Hematopoietic multipotent progenitor cell treated with erythropoietin and hydrocortisone succinate and interleukin-3 and kit ligand, for 8 days (in vitro differentiated cells): ENCODE measurements at regions not wholly inside any gene's neighbourhood (a gene's known extent, or its start where the extent isn't known, plus 50 kb on each side); places are given as distances from the start of the nearest gene placed in this dataset.

Experiments
- DNase-seq: peaks from one replicate; pipeline ENCODE4 v3.0.0-alpha.2; 2015

DNA sequence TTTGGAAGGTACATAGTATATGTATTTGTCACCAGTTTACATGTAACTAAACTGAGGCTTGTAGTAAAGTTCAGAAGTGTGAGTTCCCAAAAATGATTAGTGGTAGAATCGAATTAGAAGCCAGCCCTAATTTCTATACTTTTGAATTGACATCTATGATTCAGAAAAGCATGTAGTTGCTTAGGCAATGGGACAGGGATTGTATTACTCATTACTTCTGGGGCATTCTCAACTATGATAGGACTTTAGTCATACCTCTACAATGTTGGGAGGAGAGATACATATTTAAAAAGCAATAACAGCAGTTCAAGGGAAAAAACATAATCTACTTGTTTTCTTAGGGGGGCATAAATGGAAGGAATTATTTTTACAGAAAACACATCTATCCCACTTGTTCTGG, 277.9 kb upstream of the E2F7 start:
- no peak for DNase-seq

DNA sequence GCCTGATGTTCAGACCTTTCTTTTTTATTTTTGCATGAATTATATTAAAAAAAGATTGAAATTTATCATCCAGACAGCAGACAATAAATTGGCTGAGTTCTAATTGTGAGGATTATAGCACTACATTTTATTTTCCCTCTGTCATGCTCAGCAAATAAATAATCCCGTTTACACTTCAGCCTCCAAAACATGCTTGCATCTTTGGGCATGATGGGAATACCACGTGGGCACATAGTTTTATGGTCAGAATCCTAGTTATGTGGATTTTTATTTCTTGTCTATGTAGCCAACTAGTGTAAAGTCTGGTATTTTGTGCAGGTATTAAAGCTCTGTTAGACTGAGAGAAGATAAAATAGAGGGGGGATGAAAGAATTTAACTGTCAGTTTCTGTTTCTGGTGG, 276.9 kb upstream of the E2F7 start:
- DNase-seq = no peak

DNA sequence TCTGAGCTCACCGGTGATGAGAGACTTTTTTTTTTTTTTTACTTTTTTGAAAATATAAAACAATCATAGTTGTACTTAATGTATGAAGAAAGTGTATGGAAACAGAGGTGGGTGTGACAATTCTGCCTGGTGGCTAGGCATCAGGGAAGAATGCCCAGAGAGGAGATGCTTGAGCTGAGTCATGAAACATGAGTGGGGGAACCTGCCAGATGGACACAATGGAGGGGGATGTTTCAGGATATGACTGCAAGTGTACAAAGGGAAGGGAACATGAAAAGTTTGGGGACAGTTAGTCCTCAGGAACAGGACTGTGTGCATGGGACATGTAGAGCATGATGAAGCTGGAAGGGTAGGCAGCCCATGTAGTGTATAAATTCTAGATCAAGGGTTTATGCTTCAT, 274.2 kb upstream of the E2F7 start:
- DNase-seq = no peak

DNA sequence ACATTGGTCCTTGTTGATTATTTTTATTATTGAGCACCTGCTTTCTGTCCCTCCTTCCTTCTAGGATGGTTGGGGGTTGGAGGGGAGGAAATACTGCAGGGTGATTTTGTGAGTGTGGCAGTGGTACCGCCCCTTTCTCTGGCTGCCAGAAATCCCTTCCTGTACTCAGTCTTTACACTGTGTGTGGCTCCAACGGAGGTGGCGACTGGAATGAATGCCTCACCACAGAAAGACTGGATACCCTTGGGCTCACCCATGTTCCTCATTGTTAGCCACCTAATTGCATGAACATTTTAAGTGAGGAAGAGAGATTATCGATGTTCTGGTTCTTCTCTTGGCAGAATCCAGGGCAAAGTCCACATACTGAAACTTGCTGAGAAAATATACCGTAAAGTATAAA, 272.0 kb upstream of the E2F7 start:
- no peak for DNase-seq

DNA sequence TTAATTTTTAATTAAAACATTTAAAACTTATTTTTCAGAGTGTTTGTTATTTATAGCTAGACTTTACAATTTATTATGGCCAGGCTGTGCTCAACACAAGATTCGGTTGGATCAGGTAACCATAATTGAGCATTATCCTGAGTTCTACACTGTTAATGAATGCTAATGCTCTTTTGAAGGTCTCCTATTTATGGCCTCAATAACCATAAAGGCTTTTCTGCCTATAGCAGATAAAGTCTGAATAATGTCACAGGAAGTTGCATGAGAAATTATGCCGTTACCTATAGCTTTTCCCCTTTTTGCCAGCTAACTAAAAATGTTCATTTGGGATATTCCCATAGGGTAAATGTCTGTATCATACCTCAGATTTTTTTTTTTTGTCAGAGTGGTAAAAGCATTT, 269.4 kb upstream of the E2F7 start:
- DNase-seq = no peak

DNA sequence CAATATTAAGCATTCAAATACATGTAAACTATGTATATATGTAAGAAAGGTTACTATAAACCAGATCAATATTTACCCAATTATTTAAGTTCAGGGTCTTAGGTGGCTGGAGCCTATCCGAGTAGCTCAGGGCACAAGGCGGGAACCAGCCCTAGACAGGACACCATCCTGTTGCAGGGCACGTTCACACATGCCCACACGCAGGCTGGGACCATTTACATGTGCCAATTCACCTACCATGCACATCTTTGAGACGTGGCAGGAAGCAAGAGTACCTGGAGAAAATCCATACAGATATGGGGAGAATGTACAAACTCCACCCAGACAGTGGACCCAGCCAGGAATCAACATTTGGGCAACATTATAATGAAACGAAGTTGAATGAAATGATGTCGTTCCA, 263.0 kb upstream of the E2F7 start:
- no peak for DNase-seq

DNA sequence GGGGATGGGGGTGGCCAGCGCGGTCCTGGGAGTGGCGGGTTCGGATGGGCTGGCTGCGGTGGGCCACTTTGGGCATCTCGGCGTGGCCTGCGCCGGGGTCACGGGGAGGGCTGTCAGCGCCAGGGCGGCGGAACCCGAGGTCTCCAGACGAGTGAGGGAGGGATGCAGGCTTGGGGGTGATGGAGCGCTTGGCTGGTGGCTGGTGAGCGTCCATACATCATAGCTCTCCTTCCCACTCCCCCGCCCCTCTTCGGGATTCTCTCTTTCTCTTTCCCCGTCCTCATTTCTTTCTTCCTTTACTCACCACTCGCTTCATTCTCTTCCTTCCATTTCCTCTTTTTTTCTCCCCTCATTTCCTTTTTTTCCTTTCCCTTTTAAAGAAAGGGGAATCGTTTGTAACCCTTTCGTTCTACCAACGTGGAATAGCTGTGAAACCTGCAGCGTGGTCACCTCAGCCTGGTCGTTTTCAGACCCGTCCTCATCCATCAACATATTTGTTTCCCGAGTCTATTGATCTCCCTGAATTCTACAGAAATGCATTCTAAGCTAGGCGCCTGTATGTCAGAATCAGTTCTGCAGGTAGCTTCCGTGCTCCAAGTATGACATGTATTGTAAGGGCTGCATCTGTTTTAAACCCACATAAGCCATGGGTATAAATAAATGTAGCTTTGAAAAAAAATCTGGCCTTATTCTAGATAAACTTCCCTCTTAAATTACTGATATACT, 260.3 kb upstream of the E2F7 start:
- DNase-seq = no peak

DNA sequence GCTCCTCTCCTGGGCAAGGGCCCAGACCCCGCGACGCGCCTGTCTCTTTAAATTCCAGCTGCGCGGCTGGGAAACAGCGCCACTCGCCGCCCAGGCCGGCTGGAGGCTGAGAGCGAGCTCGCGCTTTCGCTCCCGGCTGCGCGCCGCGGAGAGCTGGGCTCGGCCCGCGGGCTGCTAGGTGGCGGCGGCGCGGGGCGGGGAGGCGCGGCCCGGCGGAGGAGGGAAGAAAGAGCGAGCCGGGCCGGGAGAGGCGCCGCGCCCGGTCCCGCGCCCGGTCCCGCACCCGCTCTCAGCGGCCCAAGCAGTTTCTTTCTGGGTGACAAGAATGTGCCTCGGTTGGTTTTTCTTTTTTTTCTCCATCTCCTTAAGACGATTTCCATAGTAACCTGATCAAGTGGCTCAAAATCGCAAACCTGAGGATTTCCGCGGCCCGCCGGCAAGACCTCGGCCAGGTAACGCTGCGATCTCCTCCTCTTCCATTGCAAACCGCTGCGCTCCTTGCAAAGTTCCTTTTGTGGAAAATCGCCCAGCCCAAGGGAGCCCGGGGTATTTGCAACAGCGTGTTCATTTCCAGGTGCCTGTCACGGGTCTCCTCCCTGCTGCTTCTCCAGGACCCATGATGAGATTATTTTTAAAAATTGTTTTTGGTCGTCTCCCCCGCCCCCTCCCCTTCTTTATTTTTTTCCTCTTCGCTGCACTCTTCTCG, 259.5 kb upstream of the E2F7 start:
- DNase-seq = peak; percentile 28

DNA sequence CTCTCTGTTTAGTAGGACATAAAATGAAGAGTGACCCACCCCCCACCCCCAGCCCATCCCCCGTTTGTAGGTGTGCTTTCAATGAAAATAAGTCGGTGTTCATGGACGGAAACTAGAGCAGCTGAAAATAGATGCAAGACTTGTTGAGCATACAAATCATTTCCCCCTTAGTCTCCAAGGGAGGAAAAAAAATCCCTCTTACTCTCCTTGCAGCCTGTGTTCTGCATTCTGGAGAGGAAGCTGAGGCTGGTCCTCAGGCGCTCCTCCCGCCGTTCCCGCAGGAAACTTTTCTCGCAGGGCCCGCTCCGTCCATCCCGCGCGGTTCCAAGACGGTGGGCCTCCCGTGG, 259.0 kb upstream of the E2F7 start:
- no peak for DNase-seq

DNA sequence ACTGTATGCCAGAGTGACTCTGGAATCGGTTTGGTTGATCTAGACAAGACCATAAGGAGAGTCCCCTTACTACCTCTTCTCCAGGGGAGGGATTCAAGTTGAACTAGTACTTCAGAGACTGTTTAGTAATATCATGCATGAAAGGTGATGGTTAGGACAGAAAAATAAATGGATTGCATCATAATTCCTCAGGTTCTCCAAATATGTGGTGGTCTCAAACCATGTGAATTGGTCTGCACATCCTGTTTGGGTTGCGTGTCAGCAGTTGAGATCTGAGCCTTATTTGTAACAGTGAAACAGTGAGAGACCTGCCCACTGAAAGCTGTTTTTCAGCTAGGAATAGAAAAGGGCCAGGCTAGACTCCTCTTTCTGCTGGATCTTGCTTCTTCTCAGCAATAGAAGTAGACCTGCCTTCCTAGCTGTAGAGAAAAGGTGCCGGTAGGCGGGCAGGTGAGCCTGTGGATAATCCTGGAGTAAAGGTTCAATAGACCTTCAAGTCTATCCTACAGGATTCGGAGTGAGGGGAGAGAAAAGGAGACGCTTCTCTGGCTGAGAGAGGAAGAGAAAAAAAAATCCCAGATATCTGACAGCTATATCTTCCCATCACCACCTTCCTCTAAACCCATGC, 258.5 kb upstream of the E2F7 start:
- no peak for DNase-seq

DNA sequence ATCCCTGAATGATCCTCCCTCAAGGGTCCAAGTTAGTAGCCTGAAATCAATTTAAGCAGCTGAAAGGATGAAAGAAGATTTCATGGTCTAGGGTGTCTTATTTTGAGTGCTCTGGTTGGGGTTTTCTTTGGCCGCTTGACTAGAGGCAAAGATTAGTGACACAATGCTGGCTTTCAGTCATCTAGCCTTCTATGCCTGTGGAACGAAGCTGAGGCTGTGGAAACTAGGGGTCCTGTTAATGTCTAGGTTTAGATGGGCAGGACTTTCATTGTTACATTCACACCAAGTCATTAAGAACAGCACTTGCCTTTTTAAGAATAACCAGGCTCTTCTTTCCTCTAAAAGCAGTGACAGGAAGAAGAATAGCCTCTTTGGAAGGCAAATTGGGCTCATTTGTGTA, 253.8 kb upstream of the E2F7 start:
- no peak for DNase-seq

DNA sequence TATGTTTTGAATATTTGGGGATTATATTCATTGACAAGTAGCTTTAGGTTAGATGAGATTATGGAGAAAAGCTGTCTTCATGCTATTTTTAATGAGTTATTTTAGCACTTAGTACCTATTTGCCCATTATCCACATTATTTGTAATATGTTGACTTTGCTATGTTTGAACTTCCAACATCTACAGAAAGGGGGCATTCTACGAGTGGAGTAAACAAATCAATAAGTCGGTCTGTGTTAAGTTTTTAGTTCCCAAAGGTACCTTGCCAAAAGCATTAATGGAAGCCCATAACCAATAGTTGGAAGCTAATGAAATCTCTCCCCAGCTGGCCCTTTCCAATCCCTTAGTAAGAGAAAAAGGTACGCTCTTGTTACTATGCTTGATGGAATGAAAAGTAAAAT, 250.0 kb upstream of the E2F7 start:
- DNase-seq = no peak

DNA sequence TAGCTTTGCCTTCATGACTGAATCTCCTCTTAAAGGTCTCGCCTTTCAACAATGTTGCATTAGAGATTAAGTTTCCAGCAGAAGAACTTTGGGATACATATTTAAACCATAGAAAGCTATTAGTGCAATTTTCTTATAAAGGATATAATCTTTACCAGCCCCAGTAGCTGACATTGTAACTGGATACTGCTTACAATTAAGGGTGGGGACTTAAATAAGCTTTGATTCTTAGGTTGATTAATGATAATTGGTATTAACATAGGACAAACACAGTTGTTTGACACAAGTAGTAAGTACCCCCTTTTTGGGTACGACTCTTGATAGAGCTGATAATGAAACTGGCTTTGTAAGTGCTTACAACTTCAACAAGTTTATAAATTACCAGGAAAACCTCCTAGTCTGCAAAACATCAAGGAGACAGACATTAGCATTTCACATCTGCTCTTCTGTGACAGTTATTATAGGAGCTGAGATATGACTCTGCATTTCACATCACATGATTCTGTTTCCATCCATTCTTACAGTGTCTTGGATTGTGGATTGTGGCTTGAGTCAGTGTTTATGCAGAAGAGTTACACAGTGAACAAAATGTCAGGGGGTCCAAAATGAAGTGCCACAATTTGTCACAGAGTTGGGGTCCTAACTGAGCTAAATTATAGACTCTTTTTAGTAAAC, 249.1 kb upstream of the E2F7 start:
- no peak for DNase-seq

DNA sequence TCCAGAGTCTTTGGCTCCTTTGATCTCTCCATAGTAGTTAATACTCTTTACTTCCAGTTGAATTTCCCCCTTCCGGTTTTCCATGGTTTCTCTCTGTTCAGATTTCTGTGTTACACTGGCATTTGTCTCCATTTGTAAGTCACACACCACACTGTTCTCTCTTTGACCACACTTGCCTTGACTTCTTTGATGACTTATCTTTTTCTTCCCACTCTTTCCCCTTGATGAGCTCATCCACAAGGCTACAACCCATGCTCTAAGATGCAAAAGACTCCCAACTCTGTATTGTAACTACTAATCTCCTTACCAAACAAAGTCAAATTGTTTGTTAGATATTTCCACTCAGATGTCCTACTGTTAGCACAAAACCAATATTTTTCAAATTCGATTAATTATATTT, 242.7 kb upstream of the E2F7 start:
- no peak for DNase-seq

DNA sequence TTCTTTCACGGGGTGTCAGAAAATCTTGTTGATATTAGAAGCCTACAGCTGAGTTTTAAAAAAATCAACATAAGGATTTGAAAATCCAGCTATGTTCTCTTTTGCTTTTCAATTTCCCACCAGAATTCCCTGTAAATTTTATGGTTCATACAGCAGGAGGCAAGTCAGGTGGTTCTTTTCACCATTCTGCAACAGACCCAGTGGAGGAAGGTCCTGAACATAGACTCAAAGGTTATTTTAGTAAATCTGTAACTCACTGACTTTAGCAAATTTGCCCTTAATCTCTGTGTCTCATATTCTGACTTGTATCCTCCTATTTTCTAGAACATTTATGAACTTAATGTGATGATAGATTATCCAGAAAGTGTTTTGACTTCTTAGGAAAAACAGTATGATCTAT, 235.4 kb upstream of the E2F7 start:
- DNase-seq = no peak

DNA sequence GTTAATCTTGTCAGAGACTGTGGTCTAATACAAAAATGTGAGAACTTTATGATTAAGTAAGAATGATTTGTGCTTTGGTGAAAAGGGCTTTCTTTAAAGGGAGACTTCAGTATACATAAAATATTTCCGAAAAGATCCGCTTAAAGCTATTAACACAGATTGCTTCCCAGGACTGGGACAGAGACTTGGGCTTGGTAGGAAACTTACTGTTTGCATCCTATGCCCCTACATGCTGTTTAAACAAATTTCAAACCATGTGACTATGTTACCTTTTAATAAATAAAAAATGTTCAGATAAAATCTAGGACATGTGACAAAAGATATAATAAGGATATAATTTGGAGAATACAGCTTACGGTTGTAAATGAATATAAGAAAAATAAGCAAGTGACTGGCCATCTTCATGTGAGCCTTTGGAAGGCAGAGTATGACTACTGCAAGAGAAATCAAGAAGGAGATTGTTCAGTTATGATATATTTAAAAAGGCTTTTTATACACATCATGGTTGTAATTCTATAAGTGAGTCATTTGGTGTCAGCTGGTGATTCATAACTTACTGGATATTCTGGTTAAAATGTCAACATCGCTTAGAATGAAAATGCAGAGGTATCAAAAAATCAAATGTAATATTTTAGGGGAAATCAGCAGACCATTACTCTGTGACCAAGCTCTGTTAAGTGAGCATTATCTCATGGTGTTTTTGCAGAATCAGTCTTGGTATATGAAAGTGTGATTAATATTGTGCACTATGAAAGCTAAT, 234.7 kb upstream of the E2F7 start:
- no peak for DNase-seq

DNA sequence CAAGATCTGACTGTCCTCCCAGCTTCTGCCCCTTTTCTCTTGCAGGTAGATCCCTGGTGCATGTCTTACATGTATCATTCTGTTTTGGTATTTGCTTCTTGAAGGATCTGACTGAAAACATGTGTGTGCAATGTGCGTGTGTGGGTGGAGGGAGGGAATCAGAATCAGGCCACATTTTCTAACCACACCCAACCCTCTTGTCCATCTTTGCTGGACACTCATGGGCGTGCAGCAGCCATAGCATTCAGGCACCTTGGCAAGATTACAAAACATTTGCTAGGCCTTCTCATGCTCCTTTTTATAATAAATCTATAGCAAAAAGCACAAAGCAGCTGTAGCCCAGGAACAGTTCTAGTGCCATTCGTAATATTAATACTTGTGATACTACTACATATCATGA, 233.6 kb upstream of the E2F7 start:
- no peak for DNase-seq

DNA sequence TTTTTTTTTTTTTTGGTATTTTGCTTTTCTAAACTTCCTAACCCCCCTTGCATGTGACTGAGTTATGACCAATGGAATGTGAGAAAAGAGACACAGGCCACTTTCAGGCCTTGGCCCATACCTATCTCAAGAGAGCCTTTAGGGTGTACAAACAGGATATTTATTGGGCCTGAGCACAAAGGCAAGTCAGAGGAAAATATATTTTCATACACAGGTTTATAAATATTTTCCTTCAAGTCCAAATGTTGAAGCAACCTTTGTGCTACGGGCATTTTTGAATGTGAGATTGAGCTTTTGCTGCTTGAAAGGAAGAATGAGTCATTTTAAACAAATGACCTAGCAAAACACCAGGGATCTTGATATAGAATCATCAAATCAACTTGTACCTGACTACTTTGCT, 228.6 kb upstream of the E2F7 start:
- DNase-seq = no peak

DNA sequence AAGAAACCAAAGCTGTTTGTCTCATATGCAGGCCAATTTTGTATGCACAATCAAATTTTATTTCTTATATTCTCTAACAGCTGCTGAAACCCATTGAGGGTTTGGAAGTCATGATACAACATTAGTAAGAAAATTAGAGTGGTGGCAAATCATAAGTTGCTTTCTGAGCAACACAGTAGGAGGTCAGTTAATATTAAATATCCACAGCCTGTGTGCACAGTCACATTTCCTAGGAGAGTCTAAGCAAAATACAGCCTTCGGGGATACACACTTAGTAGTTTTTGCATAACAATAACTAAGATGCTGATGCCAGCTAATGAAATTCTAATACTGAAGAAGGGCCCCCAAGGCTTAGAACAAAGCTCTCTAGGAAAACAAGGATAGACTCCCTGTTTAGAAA, 209.6 kb upstream of the E2F7 start:
- DNase-seq = no peak

DNA sequence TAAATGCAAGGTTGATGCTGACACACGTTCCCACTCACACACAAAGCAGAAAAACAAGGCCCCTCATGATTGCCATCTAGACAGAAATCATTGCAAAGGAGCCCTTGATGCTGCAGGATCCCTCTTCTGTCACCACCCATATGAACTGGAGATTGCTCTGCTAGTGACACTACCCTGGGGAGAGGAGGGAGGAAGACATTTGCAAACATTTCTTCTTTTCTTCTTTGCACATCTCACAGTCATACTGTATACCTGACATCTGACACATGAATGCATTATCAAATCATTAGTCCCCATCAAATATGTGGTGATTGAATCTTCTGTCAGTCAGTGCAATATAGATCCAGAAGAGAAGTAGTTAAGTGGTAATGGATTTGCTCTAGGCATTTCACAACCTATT, 208.5 kb upstream of the E2F7 start:
- DNase-seq = no peak

DNA sequence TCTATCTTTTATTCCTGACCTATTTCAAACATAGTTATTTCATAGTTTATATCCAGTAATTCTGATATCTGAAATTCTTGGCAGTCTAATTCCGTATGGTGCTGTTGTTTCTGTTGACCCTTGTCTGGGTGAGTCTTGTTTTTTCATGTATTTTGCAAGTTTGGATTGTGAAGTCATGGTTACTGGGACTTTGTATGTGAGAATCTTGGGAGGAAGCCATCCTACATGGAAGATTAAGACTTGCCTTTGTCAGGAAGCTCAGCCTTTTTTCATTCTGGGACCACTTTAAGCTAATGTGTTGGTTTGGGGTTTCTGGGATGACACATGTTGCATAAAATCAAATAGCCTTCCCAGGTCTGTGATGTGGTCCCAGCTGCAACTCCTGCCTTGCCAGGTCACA, 191.6 kb upstream of the E2F7 start:
- DNase-seq = no peak

DNA sequence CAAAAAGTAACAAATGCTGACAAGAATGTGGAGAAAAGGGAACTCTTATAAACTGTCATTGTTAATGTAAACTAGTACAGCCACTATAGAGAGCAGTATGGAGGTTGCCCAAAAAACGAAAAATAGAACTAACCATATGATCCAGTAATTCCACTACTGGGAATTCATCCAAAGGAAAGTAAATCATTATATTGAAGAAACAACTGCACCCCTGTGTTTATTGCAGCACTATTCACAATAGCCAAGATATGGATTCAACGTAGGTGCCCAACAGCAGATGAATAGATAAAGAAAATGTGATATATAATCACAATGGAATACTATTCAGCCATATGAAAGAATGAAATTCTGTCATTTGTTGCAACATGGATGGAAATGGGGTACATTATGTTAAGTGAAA, 188.0 kb upstream of the E2F7 start:
- no peak for DNase-seq

DNA sequence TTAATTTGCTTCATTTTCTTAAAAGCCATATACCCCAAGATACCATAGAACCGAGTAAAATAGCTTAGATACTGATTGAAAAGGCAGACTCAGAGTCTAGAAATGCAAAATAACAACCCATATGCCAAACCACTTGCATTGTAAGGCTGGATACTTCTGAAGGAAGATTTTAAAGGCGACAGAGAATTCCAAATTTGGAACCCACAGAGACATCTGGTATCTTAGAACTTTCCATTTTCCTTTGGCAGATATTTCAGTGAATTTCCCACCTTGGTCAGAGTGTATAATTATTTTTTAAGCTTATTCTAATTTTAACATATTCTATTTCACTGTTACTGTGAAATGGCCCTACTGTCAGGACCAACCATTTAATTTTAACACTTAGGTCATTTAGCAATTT, 186.4 kb upstream of the E2F7 start:
- no peak for DNase-seq
